GM21786 (cell line): ENCODE measurements at regions not wholly inside any gene's neighbourhood (a gene's known extent, or its start where the extent isn't known, plus 50 kb on each side); places are given as distances from the start of the nearest gene placed in this dataset.

Source experiments
- ATAC-seq: cut with Tn5 transposase; IDR thresholded peaks from one replicate; pipeline ENCODE4 v1.9.1; 2021; ENCODE audit not compliant: unreplicated experiment

GRCh38 chr10:131700506-131700905 is 200.3 kb upstream of the PPP2R2D start:
- no peak for ATAC-seq

- no peak for ATAC-seq
Measured at GRCh38 chr10:131701131-131701947, 199.5 kb upstream of the PPP2R2D start.

GRCh38 chr10:131702531-131703356 is 198.1 kb upstream of the PPP2R2D start:
- no peak for ATAC-seq

DNA sequence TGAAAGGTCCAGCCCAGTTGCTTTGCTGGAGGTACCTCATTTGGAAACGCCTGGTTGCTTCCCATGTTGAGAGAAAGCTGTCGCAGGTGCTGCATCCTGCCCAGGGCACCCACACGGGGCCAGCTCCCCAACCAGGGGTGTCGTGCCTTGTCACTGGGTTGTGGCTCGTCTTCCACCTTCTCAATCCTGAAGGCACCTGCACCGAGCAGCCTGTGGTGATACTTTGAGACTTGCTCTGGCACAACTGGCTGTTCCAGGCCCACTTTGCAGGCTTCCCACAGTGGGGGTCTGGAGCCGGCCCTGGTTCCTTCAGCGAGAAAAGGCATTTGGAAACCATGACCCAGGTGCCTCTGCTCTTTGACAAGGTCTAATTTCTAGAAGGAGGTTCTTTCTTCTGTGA is 197.3 kb upstream of the PPP2R2D start:
- no peak for ATAC-seq

GRCh38 chr10:131703941-131704340 is 196.9 kb upstream of the PPP2R2D start:
- ATAC-seq, result no peak

DNA sequence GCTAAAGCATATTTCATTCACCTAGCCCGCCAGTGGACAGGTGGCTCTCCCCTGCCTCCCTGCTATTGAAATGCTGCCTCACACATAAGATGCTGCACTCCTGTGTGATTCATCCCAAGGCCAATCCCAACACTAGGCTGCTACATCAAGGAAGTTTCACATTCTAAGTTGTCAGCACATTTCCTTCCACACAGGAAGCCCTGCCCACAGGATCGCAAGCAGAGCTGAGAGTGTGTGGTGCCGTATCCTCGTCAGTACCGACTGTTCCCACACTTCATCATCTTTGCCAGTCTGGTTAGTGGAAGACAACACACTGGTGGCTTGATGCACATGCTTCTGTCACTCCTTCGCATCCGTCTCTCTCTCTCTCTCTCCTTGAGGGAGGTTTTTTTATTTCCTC is 194.3 kb upstream of the PPP2R2D start:
- ATAC-seq, result no peak

- no peak for ATAC-seq
Measured at GRCh38 chr10:131706952-131707351, 193.9 kb upstream of the PPP2R2D start.

GRCh38 chr10:131708225-131708880 is 192.5 kb upstream of the PPP2R2D start:
- no peak for ATAC-seq

DNA sequence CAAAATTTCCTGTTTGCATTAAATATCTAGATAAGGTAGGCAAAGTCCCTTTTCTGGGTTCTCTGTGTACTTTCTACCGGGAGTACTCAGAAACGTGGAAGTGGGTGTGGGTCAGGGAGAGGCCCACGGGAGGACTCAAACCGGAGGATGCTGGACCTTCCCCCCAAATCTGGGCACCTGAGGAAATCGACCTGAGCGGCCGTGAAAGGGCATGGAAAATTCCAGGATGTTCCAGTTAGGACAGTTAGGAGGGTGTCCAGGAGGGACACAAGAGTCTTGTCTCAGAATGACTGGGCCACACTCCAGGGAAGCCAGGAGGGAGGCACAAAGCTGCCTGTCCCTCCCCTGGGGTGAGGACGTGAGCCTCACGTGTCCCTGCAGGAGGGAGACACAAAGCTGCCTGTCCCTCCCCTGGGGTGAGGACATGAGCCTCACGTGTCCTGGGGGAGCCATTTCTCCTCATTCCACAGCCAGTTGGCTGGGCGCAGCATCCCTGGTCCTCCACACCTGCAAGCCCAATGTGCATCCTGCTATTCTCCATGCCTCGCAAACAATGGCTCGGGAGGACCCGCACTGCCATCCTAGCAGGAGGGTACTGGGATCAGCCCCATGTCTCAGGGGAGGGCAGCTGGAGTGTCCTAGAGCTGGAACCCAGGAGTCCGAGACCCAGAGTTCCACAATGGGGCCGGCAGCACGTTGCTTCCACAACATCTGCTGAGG is 190.5 kb upstream of the PPP2R2D start:
- no peak for ATAC-seq

DNA sequence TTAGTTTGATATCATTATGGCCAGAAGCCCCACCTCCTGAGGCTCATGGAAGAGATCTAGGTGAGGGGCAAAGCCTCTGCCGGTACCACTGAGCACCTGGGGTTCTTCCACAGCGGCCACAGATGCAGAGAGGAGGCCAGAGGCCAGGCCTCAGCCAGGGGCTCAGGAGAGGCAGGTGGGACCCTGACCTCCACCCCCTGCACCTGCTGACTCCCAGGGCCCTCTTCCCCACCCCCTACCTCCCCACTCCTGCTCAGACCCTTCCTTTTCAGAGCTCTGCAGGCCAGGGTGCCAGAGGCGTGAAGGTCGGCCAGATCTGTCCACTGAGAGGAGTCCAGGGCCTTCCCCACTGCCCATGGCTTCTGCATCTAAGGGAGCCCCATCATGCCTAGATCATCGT is 178.7 kb upstream of the PPP2R2D start:
- no peak for ATAC-seq

GRCh38 chr10:131722525-131723264 is 178.1 kb upstream of the PPP2R2D start:
- ATAC-seq, result no peak

GRCh38 chr10:131723297-131724168 is 177.3 kb upstream of the PPP2R2D start:
- ATAC-seq, result no peak

GRCh38 chr10:131724169-131724545 is 176.7 kb upstream of the PPP2R2D start:
- ATAC-seq, result no peak

DNA sequence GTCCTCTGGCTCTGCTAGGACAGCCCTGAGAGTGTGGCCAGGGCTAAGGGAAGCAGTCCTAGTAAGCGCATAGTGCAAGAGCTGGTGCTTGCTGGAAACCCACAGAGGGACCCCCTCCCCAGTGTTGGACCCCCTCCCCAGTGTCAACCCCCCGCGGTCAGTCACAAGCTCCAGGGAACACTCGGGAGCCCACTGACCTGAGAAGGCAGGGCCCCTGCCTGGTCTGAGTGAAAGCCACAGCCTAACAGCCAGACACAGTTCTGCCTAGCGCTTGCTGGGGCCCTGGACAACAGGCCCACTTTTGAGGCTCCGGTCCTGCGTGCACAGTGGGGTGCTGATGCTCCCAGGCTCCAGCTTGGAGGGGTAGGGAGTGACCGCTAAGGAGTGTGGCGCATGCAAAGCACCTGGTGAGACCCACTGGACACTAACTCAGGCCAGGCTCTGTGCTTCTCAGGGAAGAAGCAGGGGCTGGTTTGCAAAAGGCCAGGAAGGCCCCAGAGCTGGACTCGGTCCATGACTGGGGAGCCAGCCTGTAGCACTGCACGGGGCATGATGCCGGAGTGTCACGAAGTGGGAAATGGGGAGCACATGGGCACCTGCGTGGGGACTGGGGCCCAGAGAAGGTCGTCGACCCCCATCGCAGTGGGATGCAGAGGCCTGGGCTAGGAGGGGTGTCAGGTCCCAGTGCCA is 175.8 kb upstream of the PPP2R2D start:
- ATAC-seq, result no peak

GRCh38 chr10:131725581-131726069 is 175.2 kb upstream of the PPP2R2D start:
- no peak for ATAC-seq

- ATAC-seq, result no peak
Measured at GRCh38 chr10:131726076-131726880, 174.5 kb upstream of the PPP2R2D start.

DNA sequence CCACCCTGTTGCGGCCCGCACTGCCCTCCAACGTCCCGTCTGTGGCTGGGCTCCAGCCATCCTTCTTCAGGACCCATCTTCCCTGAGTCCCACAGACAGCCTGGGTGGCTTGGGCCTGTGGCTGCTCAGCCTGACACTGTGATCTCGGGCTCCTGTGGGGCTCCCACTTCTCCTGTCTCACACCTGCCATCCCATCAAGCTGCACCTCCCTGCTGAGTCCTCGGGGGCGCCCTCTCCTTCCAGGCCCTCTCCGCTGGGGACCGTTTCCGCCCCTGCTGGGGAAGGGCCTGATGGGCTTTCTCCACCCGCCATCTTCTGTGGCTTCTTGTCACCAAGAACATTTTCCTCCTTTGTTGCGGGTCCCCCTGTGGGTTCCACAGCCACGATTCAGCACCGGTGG is 173.8 kb upstream of the PPP2R2D start:
- ATAC-seq, result no peak

- no peak for ATAC-seq
Measured at GRCh38 chr10:131727560-131727959, 173.2 kb upstream of the PPP2R2D start.
